ENCODE measurements at regions not wholly inside any gene's neighbourhood (a gene's known extent, or its start where the extent isn't known, plus 50 kb on each side); places are given as distances from the start of the nearest gene placed in this dataset.

GRCh38 chr16:74153773-74154172, 142.8 kb upstream of the PSMD7 start:
- Histone ChIP-seq H3K4me2 (ENCODE audit: low read length) (no peak overlapping the region), H3K9me3 (ENCODE audit: control insufficient read depth, low read length) (peaks cover 5% of the 10 kb centered on the region), H3K79me2 (no peaks in the 10 kb centered on the region), H3K9ac (no peak overlapping the region), H2AFZ (no peak overlapping the region), H3K36me3 (ENCODE audit: control insufficient read depth, insufficient read depth, low read length) (no peaks in the 10 kb centered on the region), H3K4me3 (ENCODE audit: low read depth, low read length) (no peak overlapping the region), H3K27me3 (ENCODE audit: control insufficient read depth, insufficient read depth, low read length) (no peaks in the 10 kb centered on the region), H3K27ac (no peak overlapping the region), H3K4me1 (no peaks in the 10 kb centered on the region)
- TF ChIP-seq, protein P1, sequence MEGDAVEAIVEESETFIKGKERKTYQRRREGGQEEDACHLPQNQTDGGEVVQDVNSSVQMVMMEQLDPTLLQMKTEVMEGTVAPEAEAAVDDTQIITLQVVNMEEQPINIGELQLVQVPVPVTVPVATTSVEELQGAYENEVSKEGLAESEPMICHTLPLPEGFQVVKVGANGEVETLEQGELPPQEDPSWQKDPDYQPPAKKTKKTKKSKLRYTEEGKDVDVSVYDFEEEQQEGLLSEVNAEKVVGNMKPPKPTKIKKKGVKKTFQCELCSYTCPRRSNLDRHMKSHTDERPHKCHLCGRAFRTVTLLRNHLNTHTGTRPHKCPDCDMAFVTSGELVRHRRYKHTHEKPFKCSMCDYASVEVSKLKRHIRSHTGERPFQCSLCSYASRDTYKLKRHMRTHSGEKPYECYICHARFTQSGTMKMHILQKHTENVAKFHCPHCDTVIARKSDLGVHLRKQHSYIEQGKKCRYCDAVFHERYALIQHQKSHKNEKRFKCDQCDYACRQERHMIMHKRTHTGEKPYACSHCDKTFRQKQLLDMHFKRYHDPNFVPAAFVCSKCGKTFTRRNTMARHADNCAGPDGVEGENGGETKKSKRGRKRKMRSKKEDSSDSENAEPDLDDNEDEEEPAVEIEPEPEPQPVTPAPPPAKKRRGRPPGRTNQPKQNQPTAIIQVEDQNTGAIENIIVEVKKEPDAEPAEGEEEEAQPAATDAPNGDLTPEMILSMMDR (IDR thresholded peaks at IDR 0.05), result no peak

DNA sequence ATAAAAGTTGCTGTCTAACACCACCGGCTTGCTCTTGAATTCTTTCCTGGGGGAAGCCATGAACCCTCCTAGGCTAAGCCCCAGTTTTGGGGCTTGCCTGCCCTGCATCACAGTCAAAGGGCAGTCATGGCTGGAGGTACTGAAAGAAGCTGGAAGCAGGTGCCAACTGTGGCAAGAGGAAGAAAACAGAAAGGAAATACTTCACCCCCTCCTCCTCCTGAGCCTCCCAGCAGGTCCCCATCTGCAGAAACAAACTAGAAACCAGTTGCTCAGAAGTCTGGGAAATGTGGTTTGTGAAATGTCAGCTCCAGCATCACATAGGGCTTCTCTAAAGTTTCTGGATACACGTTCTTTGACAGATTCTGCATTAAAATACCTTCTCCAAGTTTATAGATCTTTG, 150.0 kb upstream of the PSMD7 start:
- Histone ChIP-seq H3K27me3 (ENCODE audit: control insufficient read depth, insufficient read depth, low read length) (no peaks in the 10 kb centered on the region), H3K4me2 (ENCODE audit: low read length) (no peak overlapping the region), H3K9ac (no peak overlapping the region), H3K27ac (no peak overlapping the region), H2AFZ (no peak overlapping the region), H3K9me3 (ENCODE audit: control insufficient read depth, low read length) (peaks cover 3% of the 10 kb centered on the region), H3K36me3 (ENCODE audit: control insufficient read depth, insufficient read depth, low read length) (no peaks in the 10 kb centered on the region), H3K4me1 (no peaks in the 10 kb centered on the region), H3K4me3 (ENCODE audit: low read depth, low read length) (no peak overlapping the region), H3K79me2 (no peaks in the 10 kb centered on the region)
- TF ChIP-seq, protein P1 (IDR thresholded peaks at IDR 0.05), result no peak

DNA sequence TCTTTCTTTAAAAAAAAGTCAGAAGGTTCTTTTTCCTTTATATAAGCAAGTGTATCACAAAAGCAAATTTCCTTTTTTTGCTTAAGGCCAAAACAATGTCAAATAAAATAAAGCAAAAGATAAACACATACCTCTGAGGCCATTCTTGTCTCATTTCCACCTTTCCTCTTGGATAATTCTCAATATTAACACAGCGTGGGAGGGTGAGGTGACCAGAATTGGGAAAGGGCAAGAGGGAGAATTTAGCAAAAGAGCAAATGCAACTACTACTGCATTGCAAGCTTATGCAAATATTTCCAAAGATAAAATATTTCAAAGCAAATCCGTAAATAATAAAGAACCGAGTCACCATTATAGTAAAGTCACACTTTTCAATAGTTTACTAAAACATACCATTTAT, 153.4 kb upstream of the PSMD7 start:
- no peak overlapping the region for H3K27ac ChIP-seq
- no peak overlapping the region for H2AFZ ChIP-seq
- H3K79me2 ChIP-seq, result no peaks in the 10 kb centered on the region
- no peak overlapping the region for H3K4me2 ChIP-seq (ENCODE audit: low read length)
- no peak overlapping the region for H3K4me3 ChIP-seq (ENCODE audit: low read depth, low read length)
- H3K9me3 ChIP-seq (ENCODE audit: control insufficient read depth, low read length), result no peaks in the 10 kb centered on the region
- TF ChIP-seq, protein P1 (IDR thresholded peaks at IDR 0.05), result no peak
- H3K4me1 ChIP-seq, result no peaks in the 10 kb centered on the region
- no peaks in the 10 kb centered on the region for H3K36me3 ChIP-seq (ENCODE audit: control insufficient read depth, insufficient read depth, low read length)
- no peak overlapping the region for H3K9ac ChIP-seq
- H3K27me3 ChIP-seq (ENCODE audit: control insufficient read depth, insufficient read depth, low read length), result no peaks in the 10 kb centered on the region

DNA sequence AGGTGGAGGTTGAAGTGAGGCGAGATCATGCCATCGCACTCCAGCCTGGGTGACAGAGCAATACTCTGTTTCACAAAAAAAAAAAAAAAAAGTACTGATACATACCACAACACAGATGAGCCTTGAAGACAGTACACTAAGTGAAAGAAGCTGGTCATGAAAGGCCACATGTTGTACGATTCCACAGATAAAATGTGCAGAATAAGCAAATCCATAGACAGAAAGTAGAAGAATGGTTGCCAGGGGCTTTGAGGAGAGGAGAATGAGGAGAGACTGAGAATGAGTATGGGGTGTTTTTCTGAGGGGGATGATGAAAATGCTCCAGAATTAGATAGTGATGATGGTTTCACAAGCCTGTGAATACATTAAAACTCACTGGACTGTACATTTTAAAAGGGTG, 155.6 kb upstream of the PSMD7 start:
- TF ChIP-seq, protein P1 (IDR thresholded peaks at IDR 0.05), result no peak
- H3K36me3 ChIP-seq (ENCODE audit: control insufficient read depth, insufficient read depth, low read length), result no peaks in the 10 kb centered on the region

DNA sequence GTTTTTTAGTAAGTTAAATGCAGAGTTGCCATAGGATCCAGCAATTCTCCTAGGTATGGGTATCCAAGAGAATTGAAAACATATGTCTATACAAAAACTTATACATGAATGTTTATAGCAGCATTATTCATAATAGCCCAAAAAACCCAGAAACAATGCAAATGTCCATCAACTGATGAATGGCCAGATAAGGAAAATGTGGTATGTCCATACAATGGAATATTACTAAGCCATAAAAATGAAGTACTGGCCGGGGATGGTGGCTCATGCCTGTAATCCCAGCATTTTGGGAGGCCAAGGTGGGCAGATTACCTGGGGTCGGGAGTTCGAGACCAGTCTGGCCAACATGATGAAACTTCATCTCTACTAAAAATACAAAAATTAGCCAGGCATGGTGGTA, 156.1 kb upstream of the PSMD7 start:
- Histone ChIP-seq H3K27ac (no peak overlapping the region), H3K36me3 (ENCODE audit: control insufficient read depth, insufficient read depth, low read length) (no peaks in the 10 kb centered on the region), H3K4me3 (ENCODE audit: low read depth, low read length) (no peak overlapping the region), H2AFZ (no peak overlapping the region), H3K79me2 (no peaks in the 10 kb centered on the region), H3K4me1 (no peaks in the 10 kb centered on the region), H3K4me2 (ENCODE audit: low read length) (no peak overlapping the region), H3K9me3 (ENCODE audit: control insufficient read depth, low read length) (no peaks in the 10 kb centered on the region), H3K27me3 (ENCODE audit: control insufficient read depth, insufficient read depth, low read length) (no peaks in the 10 kb centered on the region), H3K9ac (no peak overlapping the region)
- TF ChIP-seq, protein P1 (IDR thresholded peaks at IDR 0.05), result no peak

More for the DNA sequence above, 155.6 kb upstream of the PSMD7 start:
- Histone ChIP-seq H3K79me2 (no peaks in the 10 kb centered on the region), H3K4me1 (no peaks in the 10 kb centered on the region), H2AFZ (no peak overlapping the region), H3K27me3 (ENCODE audit: control insufficient read depth, insufficient read depth, low read length) (no peaks in the 10 kb centered on the region), H3K9ac (no peak overlapping the region), H3K4me3 (ENCODE audit: low read depth, low read length) (no peak overlapping the region), H3K27ac (no peak overlapping the region), H3K9me3 (ENCODE audit: control insufficient read depth, low read length) (no peaks in the 10 kb centered on the region), H3K4me2 (ENCODE audit: low read length) (no peak overlapping the region)
